ENCODE measurements at regions not wholly inside any gene's neighbourhood (a gene's known extent, or its start where the extent isn't known, plus 50 kb on each side); places are given as distances from the start of the nearest gene placed in this dataset.

DNA sequence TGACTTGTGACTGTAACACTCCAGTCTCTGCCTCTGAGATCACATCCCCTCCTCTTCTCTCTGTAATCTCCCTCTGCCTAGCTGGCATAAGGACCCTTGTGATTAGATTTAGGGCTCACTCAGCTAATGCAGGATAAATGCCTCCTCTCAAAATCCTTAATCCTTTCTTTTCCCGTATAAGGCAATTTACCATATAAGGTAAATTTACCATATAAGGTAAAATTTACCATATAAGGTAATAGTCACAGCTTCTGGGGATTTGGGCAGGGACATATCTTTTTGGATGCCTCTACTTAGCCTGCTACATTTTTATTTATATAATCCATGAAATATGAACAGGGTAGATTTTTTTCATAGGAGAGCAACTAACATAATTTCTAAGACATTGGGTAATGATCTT lies 318.0 kb upstream of the PUM3 start:
- Histone ChIP-seq H3K4me1 (no peaks in the 10 kb centered on the region), H3K27me3 (ENCODE audit: low read depth) (no peaks in the 10 kb centered on the region), H3K36me3 (no peaks in the 10 kb centered on the region), H3K27ac (no peak overlapping the region), H3K4me3 (no peak overlapping the region), H3K9me3 (peaks cover 5% of the 10 kb centered on the region)
- intact Hi-C loops (cut with DNase I): no loop called here
- TF ChIP-seq, protein P1, sequence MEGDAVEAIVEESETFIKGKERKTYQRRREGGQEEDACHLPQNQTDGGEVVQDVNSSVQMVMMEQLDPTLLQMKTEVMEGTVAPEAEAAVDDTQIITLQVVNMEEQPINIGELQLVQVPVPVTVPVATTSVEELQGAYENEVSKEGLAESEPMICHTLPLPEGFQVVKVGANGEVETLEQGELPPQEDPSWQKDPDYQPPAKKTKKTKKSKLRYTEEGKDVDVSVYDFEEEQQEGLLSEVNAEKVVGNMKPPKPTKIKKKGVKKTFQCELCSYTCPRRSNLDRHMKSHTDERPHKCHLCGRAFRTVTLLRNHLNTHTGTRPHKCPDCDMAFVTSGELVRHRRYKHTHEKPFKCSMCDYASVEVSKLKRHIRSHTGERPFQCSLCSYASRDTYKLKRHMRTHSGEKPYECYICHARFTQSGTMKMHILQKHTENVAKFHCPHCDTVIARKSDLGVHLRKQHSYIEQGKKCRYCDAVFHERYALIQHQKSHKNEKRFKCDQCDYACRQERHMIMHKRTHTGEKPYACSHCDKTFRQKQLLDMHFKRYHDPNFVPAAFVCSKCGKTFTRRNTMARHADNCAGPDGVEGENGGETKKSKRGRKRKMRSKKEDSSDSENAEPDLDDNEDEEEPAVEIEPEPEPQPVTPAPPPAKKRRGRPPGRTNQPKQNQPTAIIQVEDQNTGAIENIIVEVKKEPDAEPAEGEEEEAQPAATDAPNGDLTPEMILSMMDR (IDR thresholded peaks at IDR 0.05): no peak
- ATAC-seq (no peak), DNase-seq (no peak)

GRCh38 chr9:3157011-3157410 lies 313.1 kb upstream of the PUM3 start:
- no peaks in the 10 kb centered on the region for H3K4me1 ChIP-seq
- TF ChIP-seq, protein P1 (IDR thresholded peaks at IDR 0.05): no peak
- peaks cover 4% of the 10 kb centered on the region for H3K9me3 ChIP-seq
- intact Hi-C loops (cut with DNase I): no loop called here
- H3K36me3 ChIP-seq: no peaks in the 10 kb centered on the region
- no peak overlapping the region for H3K27ac ChIP-seq
- no peak for ATAC-seq
- DNase-seq: no peak
- H3K4me3 ChIP-seq: no peak overlapping the region
- H3K27me3 ChIP-seq (ENCODE audit: low read depth): no peaks in the 10 kb centered on the region

- intact Hi-C loops (cut with DNase I): no loop called here
- no peaks in the 10 kb centered on the region for H3K9me3 ChIP-seq
- TF ChIP-seq, protein P1 (IDR thresholded peaks at IDR 0.05): no peak
- DNase-seq (no peak), ATAC-seq (no peak)
- H3K27me3 ChIP-seq (ENCODE audit: low read depth): no peaks in the 10 kb centered on the region
- H3K36me3 ChIP-seq: no peaks in the 10 kb centered on the region
- no peak overlapping the region for H3K4me3 ChIP-seq
- no peaks in the 10 kb centered on the region for H3K4me1 ChIP-seq
- no peak overlapping the region for H3K27ac ChIP-seq
Measured at GRCh38 chr9:3151672-3152576, 308.0 kb upstream of the PUM3 start.

GRCh38 chr9:3150074-3150473 lies 306.2 kb upstream of the PUM3 start:
- Histone ChIP-seq H3K27ac (no peak overlapping the region), H3K4me1 (no peaks in the 10 kb centered on the region), H3K36me3 (no peaks in the 10 kb centered on the region), H3K9me3 (no peaks in the 10 kb centered on the region), H3K27me3 (ENCODE audit: low read depth) (no peaks in the 10 kb centered on the region), H3K4me3 (no peak overlapping the region)
- no peak for DNase-seq
- TF ChIP-seq, protein P1 (IDR thresholded peaks at IDR 0.05): no peak
- intact Hi-C loops (cut with DNase I): no loop called here
- ATAC-seq: no peak

DNA sequence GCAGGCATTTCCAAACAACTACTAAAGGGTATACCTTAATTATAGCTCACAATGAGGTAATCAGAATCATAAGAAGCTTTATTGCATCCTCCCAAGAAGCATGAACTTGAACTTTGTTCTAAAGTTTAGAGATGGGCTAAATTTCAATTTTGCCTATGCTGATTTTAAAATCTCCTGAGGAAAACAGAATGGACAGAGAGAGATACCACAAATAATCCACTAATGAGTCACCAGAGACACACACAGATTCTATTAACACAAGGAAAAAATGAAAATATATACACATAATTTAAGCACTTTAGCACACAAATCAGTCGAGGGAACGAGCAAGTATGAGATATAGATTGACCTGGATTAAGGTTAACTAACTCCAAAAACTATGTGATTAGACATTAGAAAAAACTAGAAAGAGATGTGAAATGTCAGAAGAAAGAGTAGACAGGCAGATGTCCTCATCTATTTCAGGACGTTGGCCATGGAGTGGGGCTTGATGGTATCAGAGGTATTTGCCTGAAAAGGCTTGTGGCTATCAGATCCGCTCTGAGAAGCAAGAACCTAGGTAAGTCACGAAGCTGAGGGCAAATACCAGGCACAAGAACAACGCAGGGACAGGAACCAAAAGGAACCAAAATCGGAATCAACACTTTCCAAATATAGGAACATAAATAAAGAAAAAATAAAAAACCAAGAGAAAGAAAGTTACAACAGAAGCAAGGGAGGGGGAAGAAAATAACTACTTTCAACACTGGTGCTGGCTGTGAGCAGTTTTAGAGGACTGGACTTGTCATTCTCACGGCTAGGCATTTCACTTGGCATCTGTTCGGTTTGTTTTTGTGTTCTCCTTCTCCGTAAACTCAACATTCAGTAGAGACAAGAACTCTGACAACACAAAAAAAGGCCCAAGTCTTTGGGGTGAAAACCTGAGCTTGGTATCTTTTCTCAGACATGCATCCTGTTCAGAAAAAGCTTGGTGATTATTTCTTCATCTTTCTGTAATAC lies 294.6 kb upstream of the PUM3 start:
- intact Hi-C loops (cut with DNase I): no loop called here

More for the DNA sequence above, 294.6 kb upstream of the PUM3 start:
- DNase-seq (no peak), ATAC-seq (no peak)
- Histone ChIP-seq H3K27me3 (ENCODE audit: low read depth) (no peaks in the 10 kb centered on the region), H3K27ac (no peak overlapping the region), H3K9me3 (no peaks in the 10 kb centered on the region), H3K36me3 (no peaks in the 10 kb centered on the region), H3K4me3 (no peak overlapping the region), H3K4me1 (no peaks in the 10 kb centered on the region)
- TF ChIP-seq, protein P1 (IDR thresholded peaks at IDR 0.05): no peak

All from lower lobe of right lung (tissue), 2 donors.